GOT3 (cell line): ENCODE measurements at regions not wholly inside any gene's neighbourhood (a gene's known extent, or its start where the extent isn't known, plus 50 kb on each side); places are given as distances from the start of the nearest gene placed in this dataset.

ENCODE experiments used
- DNase-seq: peaks from one replicate; lab custom pipeline; 2025; ENCODE audit warnings: mixed read lengths; lab: John Stamatoyannopoulos, UW

DNA sequence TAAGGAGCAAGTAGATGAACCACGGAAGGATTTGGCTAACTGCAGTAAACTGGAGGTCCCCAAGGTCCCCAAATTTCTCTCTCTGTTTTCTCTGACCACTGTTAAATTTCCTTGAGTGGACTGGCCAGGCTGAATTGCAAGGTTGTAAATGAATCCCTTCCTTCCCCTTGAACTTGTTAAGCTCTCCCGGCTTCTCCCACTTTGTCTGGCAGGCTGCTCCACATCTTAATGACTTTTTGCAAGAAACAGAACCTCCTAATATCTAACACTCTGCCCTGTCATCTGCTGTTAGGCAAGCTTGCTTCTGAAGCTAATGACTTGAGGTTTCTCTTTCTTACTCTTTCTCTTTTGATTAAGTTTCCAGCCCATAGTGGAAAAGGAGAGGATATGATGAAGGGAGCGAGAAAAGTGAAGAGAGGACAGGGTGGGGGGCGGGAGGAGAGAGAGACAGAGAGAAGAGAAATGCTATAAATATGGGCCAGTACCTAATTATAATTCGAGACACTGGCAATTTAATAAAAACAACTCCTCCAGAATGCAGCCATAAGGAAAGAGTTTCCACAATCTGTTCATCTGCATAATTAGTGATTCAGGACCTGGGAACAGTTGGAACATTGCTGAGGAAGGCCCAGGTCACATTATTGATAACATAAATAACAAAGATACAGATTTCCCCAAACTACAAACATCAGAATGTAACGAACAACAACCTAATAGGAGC lies 437.3 kb upstream of the MPDZ start:
- DNase-seq = no peak

DNA sequence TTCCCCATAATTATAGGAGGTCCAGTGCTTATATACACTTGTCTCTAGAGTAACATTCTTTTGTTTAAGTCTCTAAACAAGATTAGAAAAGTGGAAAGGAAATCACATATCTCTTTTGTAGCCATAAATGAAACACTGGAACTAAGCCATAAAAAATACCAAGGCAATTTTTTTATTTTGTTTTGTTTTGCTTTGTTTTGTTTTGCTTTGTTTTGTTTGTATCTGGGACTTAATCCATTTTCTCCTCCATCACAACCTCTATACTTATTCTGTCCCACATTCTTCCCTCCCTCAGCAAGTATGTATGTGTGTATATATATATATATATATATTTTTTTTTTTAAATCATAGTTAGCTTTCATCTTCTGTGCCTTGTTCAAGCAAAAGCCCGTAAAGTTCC lies 436.6 kb upstream of the MPDZ start:
- DNase-seq = no peak

DNA sequence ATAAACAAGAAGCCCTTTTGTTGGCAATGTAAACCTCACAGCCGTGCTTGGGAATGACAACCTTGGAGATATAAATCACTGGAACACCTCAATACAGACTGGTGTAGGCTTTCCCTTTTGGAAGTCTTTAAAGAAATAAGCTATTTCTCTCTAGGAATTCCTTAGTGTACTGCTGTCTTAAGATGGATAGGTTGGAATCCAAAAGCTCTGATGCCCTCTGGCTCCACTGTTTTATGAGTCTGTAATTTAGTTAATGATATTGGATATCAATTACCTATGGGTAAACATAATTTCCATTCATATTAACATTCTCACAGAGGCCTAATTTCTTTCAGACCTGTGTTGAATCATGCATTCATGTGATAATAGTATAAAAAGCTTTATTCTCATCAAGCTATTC lies 435.9 kb upstream of the MPDZ start:
- DNase-seq = no peak

DNA sequence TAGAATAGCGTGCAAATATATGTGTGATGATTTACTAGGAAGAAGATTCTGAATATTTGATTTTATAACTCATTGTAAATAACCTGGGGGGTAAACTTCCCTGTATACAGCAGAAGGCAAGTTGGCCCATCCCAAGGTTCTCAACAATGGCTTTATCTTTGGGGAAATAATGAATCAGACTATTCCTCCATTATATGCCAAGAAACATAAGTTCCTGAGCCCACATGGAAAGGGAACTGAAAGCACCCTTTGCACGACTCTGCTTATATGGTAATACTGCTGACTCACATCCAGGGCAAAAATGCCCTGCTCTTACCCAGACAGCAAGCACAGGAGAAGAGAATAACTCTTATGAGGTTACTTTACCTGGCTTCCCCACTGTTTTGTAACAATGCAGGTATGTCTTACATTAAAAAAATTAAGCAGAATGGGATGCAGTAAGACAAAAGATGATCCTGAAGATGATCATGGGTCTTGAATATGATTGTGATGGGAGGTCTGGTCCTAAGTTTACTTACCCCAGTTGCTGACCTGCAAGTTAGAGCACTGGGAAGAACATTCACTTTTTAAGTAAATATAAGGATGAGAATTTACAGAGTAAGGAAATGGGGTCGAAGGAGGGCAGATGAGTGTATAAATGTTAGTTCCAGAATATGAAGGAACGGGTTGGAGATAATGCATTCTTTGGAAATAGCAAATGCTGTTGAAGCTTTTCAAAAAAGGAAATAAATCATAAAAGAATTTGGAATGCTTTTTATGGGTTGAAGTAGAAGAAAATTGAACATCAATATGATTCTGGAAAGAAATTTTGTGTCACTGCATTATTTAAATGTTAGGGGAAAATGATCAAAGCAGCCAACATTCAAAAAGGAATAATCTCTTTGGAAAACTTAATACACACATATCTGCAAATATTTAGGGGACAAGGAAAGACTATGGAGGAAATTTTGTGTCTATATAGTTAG lies 428.4 kb upstream of the MPDZ start:
- DNase-seq = no peak

DNA sequence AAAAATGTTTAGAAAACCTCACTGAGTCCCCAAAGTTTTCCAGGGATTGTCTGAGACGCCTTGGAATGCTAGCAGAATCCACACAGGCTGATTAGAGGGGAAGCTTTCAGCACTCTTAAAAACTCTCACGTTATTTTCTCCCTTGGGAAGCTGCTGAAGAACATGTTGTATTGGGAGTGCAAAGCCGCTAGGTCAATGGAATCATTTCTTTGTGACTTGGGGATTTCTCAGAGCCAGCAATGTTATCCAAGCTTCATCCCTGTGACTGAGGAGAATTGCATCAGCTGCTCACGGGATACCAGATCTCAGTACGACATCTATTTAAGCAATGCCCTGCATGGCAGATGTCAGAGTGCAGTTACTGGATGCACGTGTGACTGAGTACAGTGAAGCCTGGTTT lies 426.4 kb upstream of the MPDZ start:
- no peak for DNase-seq

DNA sequence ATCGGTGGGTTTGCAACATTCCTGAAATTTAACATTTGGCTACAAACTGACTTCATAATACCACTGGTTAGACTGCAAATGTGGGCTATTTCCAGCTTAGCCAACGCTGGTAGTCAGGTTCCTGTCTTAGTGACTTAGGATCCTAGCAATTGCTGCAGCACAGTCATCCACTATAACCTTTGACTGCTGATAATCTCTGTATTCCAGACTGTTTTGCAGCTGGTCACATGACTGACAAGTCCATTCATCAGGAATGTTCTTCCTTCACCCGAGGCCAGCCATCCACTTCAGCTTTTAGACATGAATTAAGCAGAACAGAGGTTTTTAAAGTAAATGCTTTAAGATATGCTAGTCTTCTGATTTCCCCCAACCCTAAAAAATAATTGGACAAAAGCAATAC lies 425.9 kb upstream of the MPDZ start:
- no peak for DNase-seq

DNA sequence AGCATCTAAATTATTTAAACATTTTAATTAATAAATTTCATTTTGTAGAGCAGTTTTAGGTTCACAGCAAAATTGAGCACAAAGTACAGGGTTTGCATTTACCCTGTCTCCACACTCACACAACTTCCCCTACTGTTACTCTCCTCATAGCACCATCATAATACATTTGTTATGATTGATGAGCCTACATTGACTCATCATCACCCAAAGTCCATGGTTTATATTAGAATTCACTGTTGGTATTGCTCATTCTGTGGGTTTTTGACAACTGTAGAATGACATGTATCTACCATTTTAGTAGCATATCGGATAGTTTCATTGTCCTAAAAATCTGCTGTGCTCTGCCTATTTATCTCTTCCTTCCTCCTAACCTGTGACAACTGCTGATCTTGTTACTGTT lies 411.1 kb upstream of the MPDZ start:
- no peak for DNase-seq

DNA sequence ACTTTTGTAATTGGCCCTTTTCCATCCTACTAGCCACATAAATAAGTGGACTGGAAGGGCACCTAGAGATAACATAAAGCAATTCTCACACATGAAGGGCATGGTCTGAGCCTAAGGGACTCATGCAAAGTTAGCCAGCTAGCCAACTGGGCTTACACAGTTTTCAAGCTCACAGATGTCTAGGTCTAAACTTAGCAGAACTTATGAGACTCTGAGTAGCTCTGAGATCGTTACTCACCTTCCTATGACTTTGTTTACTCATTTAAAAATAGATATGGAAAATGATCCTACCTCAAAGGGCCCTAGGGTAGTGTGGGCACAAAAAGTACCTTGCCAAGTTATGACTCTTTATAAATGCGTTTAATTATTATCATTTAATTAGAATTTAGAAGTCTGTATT lies 410.4 kb upstream of the MPDZ start:
- DNase-seq = no peak

DNA sequence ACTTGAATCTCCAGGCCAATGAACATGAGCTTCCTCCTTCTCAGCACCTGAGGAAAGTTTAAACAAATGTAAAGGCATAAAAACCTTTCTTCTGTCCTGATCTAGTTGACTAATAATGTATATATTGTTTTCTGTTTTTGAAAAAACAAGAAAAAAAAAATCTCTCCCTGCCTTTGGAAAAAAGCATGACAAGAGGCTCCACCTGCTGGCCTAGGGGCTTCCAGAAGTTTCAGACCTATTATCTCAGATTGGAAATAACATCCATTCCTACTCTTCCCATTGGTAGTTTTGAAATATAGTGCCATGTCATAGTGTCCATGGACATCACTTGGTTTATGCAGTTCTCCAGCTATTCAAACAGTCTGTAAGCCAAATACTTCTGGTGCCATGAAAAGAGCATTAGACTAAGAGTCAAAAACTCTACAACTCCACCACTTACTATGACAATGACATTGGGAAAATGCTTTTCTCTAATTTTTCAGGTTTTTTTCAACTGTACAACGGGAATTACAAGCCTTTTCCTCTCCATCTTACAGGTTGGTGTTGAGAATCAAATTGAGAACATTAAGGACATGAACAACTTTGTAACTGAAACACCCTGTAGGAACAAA lies 409.6 kb upstream of the MPDZ start:
- no peak for DNase-seq

DNA sequence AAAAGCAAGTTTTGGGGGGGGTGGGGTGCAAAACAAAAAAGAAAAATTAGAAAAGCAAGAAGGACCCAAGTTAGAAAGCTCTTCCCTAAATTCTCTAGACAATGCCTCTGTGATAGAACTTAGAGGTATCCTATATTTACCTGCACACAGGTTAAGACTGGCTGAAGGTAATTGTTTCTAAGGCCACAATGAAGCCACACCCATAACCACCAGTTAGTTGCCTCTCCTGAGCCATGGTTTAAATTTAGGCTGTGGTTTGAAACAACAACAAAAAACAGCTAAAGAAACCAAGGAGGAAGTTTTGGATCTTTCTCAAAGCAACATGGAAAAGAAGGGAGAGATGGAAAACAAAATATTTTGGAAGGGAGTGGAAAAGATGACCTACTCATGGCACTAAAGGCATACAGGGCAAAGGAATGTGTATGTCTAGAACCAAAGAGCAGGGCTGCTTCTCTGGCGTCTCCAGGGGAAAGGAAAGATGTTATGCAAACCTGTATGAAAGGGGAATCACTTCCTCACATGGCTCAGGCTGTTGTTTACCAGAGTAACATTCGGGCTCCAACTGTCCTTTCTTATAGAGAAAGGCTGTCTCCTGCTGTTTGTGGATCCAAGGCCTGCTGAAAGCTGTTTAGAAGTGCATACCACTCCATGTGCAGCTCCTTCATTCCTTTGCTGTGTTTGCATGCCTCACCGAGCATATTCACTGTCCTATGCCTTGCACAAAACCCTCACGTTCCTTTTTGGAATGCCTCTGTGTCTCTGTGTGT lies 408.9 kb upstream of the MPDZ start:
- DNase-seq = no peak

DNA sequence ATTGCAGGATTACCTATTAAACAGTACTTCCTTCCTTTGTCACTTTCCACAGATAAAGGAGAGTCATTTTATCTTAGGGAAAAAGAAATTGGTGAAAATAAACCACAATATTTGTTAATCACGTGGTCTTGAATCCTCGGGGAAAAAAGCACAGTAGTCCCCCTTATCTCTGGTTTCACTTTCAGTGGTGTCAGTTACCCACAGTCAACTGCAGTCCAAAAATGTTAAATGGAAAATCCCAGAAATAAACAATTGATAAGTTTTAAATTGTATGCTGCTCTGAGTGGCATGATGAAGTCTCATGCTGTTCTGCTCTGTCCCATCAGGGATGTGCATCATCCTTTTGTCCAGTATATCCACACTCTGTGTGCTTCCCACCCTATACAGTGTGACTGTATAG lies 405.2 kb upstream of the MPDZ start:
- no peak for DNase-seq

DNA sequence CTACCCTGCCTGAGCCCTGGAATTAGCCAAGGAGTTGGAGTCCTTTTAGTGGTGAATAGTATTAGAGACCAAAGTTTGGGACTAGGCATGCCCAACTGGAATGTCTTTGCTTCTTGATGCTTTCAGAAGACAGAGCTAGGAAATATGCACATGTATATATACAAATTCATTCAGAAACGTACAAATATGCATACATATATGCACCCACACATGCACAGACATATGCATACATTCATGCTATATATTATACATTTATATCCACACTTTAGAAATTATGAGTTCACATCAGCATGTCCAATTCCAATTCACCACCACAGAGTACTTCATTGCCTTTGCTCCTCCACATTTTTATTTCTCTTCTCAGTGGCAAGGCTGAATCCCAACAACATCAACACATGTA lies 398.3 kb upstream of the MPDZ start:
- DNase-seq = no peak

DNA sequence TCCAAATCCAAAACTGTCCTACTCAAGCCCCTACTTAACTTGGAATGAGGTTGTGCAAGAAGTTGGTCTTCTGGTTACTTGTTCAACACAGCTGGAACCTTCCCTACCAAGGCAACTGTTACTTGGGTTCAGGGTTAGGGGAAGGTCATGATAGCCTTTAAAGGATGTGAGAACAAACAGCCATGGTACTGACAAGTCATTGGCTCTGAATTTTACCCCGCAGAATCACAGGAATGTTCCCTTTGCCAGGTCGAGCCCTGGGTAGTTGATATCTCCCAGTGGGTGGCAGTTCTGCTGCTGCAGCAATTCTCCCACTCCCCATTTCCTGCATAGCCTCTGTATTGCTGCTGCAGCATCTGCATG lies 396.1 kb upstream of the MPDZ start:
- no peak for DNase-seq

DNA sequence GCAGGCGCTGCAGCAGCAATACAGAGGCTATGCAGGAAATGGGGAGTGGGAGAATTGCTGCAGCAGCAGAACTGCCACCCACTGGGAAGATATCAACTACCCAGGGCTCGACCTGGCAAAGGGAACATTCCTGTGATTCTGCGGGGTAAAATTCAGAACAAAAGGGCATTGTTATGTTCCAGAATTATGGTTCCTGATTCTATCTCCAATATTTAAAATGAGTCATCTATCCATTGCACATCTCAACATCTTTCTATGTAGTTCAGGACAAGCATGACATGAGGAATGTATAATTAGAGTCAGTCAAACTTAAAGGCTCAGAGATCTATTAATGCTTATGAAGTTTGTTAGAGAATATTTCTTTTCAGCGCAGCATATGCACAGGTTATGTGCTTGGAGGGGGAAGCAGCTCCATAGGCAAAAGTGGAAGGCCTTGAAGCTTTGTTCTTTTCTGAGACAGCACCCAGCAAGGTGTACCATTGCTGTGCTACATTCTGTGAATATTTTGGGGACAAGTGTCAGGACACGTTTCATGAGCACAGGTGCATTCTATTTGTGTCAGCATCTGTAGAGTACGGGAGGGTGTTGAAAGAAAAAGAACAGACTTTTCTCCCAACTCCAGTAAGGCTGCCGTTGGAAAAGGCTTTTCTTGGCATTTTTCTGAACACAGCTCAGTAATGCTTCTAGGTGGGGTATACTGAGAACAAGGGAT lies 395.6 kb upstream of the MPDZ start:
- DNase-seq = no peak

DNA sequence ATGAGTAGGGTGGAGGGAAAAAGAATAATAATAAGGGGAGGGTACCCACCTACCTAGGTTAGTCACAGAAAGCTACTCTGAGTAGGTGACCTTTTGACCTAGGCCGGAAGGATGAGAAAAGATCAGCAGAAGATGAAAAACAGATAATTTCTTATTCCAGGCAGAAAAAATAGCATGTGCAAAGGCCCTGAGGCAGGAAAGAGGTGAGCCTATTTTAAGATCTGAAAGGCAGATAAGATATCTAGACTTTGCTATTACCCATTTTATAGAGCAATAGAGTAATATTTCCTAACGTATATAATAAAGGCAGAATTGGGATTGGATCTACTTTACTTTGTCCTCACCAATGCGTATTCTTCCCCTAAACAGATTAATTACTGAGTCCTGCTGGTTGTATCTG lies 393.9 kb upstream of the MPDZ start:
- no peak for DNase-seq

DNA sequence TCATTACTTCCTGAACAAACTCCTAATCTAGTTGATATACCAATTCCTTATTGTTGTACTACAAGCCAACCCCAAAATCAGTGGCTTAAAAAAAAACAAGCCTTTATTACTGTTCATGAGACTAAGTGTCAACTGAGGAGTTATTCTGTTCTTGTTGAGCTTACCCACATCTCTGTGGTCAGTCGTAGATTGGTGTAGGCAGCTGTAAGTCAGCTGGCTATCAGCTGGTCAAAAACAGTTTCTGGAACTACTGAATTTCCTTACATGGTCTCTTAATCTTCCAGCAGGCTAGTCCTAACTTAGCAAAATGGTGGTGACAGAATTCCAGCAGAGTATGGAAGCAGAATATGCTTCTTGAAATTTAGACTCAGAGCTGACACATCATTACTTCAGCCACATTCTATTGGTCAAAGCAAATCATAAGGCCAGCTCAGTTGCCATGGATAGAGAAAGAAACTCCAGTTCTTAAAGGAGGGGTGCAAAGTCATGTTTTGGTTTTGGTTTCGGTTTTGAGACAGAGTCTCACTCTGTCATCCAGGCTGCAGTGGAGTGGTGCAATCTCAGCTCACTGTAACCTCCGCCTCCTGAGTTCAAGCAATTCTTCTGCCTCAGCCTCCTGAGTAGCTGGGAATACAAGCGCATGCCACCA lies 386.1 kb upstream of the MPDZ start:
- DNase-seq = no peak

DNA sequence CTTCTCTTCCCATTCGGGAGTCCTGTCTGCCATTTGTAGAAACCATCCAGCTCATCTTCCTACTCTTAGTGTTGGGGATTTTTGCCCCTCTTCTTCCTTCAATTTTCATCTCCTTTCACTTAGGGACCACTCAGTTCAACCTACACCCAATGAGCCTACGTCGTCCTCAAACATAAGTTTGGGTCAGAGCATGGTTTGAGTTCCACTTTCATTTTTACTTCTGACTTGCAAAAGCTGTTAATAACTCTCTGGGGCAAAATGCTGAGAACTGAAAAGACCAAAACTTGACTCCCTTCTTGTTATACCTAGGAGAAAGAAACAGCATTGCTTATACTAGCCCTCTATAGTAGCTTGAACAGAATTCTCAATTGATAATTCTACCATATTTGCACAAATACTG lies 381.5 kb upstream of the MPDZ start:
- no peak for DNase-seq

DNA sequence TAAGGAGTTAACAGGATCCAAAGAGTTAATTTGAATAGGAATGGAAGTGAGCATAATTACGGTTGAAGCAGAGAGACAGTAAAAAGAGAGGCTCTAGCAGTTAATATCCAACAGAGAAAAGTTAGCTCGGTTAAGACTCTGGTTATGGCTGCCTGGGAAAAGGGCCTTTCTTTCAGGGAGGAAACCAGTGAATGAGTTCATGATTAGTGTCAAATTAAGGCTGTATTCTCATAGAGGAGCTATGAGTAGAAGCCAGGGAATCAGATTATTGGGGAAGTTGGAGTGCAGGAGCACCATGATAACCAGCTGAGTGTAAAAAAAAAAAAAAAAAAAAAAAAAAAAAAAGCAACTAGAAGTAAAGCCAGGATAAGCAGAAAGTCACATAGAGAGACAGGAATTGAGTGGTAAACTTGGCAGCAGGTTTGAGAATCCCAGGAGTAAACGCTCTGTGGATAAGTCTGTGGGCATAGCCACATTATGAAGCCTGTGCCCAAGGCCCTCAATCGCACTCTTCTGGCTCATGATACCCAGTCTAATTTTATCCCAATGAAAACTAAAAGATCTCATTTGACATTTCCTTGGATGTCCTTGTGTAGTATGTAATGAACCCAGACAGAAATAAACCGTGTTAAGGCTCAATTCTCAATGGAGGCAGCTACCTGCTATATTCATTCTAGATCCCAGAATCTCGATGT lies 372.6 kb upstream of the MPDZ start:
- DNase-seq = no peak

DNA sequence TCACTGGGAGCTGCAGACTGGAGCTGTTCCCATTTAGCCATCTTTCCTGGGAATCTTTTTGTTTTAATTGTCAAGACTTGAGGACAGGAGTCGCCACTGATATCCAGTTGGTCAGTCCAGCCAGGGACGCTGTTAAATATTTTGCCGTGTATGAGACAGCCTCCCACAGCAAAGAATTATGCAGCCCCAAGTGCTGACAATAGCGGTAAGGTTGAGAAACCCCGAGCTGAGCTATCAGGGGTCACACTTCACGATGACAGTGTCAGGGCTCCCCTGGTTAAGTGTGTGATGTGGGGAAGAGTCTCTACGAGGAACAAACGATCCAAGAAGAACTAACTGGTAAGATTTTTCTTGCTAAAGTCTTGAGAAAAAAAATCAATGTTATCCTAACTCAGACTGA lies 372.0 kb upstream of the MPDZ start:
- DNase-seq = no peak

DNA sequence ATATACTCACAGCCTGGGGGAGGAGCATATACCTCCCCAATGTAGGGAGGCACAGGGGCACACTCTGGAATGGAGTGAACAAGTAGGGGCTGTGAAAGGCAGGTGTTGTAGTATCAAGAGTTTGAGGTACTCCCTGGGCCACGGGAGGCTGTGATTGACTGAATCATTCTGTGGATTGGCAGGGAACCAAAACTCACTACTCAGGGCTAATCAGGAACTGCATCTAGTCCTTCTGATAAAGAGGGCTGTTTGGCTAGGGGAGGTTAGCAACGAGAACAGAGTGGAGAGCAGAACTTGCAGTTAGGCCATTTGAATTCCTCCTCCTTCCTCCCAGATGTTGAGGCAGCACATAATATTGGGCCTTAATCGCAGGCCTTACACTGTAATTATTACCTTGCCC lies 369.2 kb upstream of the MPDZ start:
- no peak for DNase-seq

DNA sequence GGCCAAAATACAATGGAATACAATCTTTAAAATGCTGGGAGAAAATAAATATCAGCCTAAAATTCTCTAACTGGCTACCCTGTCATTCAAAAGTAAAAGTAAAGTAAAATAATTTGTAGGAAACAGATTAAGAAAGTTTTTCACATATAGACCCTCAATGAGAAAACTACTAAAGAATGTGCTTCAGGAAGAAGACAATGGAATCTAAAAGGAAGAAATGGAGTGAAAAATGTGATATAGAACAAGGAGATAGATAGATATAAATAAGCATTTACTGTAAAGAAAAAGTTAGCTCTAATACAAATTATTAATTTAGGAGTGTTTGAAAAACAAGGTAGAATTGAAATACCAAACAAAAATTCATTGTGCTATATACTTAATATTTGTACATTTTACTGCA lies 368.6 kb upstream of the MPDZ start:
- no peak for DNase-seq
